ENCODE measurements at regions not wholly inside any gene's neighbourhood (a gene's known extent, or its start where the extent isn't known, plus 50 kb on each side); places are given as distances from the start of the nearest gene placed in this dataset.
"Not testable (repeated sequence)": the region's sequence is repeated elsewhere in the genome, so short reads cannot be mapped to it uniquely, and the experiment has no call there.

DNA sequence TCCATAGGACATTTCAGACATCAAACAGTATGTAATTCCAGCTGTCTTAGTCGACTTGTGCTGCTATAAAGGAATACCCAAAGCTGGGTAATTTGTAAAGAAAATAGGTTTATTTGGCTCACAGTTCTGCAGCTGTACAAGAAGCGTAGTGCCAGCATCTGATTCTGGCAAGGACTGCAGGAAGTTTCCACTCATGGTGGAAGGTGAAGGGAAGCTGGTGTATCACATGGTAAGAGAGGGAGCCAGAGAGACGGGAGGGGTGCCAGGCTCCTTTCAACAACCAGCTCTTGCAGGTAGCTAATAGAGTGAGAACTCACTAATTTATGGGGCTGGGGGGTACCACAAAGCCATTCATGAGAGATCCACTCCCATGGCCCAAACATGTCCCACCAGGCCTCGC, 253.0 kb upstream of the FGF13 start:
- TF ChIP-seq, protein P1, sequence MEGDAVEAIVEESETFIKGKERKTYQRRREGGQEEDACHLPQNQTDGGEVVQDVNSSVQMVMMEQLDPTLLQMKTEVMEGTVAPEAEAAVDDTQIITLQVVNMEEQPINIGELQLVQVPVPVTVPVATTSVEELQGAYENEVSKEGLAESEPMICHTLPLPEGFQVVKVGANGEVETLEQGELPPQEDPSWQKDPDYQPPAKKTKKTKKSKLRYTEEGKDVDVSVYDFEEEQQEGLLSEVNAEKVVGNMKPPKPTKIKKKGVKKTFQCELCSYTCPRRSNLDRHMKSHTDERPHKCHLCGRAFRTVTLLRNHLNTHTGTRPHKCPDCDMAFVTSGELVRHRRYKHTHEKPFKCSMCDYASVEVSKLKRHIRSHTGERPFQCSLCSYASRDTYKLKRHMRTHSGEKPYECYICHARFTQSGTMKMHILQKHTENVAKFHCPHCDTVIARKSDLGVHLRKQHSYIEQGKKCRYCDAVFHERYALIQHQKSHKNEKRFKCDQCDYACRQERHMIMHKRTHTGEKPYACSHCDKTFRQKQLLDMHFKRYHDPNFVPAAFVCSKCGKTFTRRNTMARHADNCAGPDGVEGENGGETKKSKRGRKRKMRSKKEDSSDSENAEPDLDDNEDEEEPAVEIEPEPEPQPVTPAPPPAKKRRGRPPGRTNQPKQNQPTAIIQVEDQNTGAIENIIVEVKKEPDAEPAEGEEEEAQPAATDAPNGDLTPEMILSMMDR (IDR thresholded peaks at IDR 0.05) = no peak
- intact Hi-C loops (cut with DNase I) = no loop called here
- DNase-seq (ENCODE audit: low spot score in 2 of 2) = no peak
- Histone ChIP-seq H3K9me3 (no peaks in the 10 kb centered on the region), H3K36me3 (no peaks in the 10 kb centered on the region), H3K4me3 (no peak overlapping the region), H3K27me3 (no peaks in the 10 kb centered on the region), H3K27ac (no peak overlapping the region), H3K4me1 (no peaks in the 10 kb centered on the region)

DNA sequence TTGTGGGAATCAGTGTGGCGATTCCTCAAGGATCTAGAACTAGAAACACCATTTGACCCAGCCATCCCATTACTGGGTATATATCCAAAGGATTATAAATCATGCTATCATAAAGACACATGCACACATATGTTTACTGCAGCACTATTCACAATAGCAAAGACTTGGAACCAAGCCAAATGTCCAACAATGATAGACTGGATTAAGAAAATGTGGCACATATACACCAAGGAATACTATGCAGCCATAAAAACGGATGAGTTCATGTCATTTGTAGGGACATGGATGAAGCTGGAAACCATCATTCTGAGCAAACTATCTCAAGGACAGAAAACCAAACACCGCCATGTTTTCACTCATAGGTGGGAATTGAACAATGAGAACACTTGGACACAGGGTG, 250.9 kb upstream of the FGF13 start:
- intact Hi-C loops (cut with DNase I); H3K36me3 ChIP-seq; DNase-seq (ENCODE audit: low spot score in 2 of 2); H3K9me3 ChIP-seq; H3K4me1 ChIP-seq; H3K27ac ChIP-seq; H3K27me3 ChIP-seq; H3K4me3 ChIP-seq: not testable (repeated sequence)

DNA sequence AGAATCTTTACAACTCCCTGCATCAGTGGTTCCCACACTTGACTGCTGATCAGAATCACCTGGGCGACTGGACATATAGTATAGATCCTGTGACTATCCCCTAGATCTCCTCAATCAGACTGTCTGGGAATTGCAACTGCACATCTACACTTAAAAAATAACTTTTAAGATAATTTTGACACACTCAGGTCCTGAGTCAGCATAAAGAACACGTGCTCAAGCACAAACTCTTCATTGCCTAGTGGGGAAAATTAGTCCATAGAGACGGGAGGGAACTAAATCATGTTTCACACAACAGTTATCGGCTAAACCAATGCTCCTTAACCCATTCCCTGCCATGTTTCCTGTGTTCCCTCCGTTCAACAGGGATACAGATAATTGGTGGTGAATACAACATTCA, 243.5 kb upstream of the FGF13 start:
- H3K36me3 ChIP-seq = no peaks in the 10 kb centered on the region
- H3K27ac ChIP-seq = no peak overlapping the region
- intact Hi-C loops (cut with DNase I) = no loop called here
- no peak for DNase-seq (ENCODE audit: low spot score in 2 of 2)
- H3K4me1 ChIP-seq = no peaks in the 10 kb centered on the region
- TF ChIP-seq, protein P1 (IDR thresholded peaks at IDR 0.05) = no peak
- H3K4me3 ChIP-seq = no peak overlapping the region
- no peaks in the 10 kb centered on the region for H3K9me3 ChIP-seq
- H3K27me3 ChIP-seq = no peaks in the 10 kb centered on the region

DNA sequence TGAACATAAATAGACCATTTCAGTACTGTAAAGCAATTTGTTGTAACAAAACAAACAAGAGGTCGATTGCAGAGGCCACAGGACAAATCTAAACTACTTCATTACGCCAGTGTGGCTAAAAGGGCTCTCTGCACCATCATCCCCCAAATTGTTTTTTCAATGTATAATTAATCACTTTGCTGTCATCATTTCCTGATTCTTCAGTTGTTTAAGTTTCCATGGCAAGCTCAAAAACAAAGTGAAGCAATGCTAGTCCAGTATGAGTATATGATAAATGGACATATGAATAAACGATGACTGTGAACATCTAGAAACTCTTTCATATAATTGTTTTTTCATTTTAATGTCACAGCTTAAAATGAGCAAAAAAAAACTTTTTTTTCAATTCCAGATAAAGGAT, 235.4 kb upstream of the FGF13 start:
- TF ChIP-seq, protein P1 (IDR thresholded peaks at IDR 0.05) = no peak
- H3K4me1 ChIP-seq = no peaks in the 10 kb centered on the region
- DNase-seq (ENCODE audit: low spot score in 2 of 2) = no peak
- no peaks in the 10 kb centered on the region for H3K9me3 ChIP-seq
- H3K27ac ChIP-seq = no peak overlapping the region
- H3K27me3 ChIP-seq = no peaks in the 10 kb centered on the region
- H3K4me3 ChIP-seq = no peak overlapping the region
- no peaks in the 10 kb centered on the region for H3K36me3 ChIP-seq
- intact Hi-C loops (cut with DNase I) = no loop called here

DNA sequence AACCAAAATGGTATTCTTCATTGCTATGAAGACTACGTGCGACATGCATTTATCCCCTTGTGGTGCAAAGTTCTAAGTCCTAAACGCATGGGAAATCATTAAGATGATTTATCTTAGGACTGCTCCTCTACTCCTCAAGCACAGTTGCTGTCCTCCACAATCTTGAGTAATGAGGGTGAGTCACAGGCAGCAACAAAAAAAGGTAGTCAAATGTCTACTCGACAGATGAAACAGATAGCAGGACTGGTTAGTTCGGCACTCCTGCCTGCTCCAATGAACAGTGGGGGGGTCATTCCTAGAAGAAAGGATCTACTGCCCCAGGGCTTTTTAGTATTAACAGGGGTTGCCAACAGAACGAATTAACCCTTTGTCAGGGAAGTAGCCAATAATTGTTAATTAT, 233.7 kb upstream of the FGF13 start:
- no peak overlapping the region for H3K27ac ChIP-seq
- DNase-seq (ENCODE audit: low spot score in 2 of 2) = no peak
- no peaks in the 10 kb centered on the region for H3K36me3 ChIP-seq
- H3K4me1 ChIP-seq = no peaks in the 10 kb centered on the region
- H3K27me3 ChIP-seq = no peaks in the 10 kb centered on the region
- no peak overlapping the region for H3K4me3 ChIP-seq
- TF ChIP-seq, protein P1 (IDR thresholded peaks at IDR 0.05) = no peak
- intact Hi-C loops (cut with DNase I) = no loop called here
- H3K9me3 ChIP-seq = no peaks in the 10 kb centered on the region

DNA sequence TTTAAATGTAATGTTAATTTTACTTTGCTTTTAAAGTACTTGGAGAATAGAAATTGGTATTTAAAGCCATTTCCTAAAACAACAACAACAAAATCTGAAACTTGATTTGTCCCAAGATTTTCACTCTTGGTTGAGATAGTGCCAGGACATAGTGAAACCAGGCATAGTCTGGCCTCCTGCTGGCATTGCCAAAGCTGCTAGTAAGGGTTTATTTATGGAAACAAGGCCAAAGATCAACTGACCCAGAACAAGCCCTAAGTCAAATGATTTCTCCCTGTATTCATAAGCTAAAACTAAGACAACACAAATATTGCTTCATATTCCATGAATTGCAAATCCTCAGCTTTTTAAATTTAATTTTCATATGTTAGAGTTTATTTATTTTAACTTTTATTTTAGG, 227.5 kb upstream of the FGF13 start:
- H3K27ac ChIP-seq = no peak overlapping the region
- intact Hi-C loops (cut with DNase I) = no loop called here
- TF ChIP-seq, protein P1 (IDR thresholded peaks at IDR 0.05) = no peak
- no peaks in the 10 kb centered on the region for H3K36me3 ChIP-seq
- no peaks in the 10 kb centered on the region for H3K27me3 ChIP-seq
- H3K4me1 ChIP-seq = no peaks in the 10 kb centered on the region
- no peaks in the 10 kb centered on the region for H3K9me3 ChIP-seq
- no peak overlapping the region for H3K4me3 ChIP-seq
- DNase-seq (ENCODE audit: low spot score in 2 of 2) = no peak
